IPS-NIHi7 (cell line): ENCODE measurements at regions not wholly inside any gene's neighbourhood (a gene's known extent, or its start where the extent isn't known, plus 50 kb on each side); places are given as distances from the start of the nearest gene placed in this dataset.

Source experiments
- DNase-seq: peaks from one replicate; pipeline ENCODE4 v3.0.0; 2012; ENCODE audit warnings: mixed read lengths; ENCODE audit errors: extremely low spot score

DNA sequence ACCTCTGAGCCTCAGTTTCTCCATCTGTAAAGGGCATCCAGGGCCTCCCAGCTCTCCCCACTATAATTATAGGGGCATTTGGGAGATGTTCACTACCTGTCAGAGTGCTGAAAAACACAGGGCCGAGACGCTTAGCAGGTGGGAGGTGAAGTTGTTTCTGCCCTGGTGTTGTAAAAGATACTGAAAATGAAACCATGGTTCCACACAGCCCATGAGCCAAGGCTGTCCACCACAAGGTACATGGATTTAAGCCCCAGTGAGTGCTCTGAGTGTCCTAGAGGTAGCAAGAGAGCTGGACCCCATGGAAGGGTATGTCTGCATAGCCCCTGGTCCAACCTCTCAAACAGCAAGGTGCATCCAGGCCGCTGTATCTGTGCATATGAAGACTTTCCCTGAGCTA lies 137.5 kb downstream of the C5orf15 start:
- DNase-seq: no peak

- DNase-seq: no peak
These were observed 138.1 kb downstream of the C5orf15 start for GRCh38 chr5:133830281-133830680.

GRCh38 chr5:133829786-133830185 lies 138.6 kb downstream of the C5orf15 start:
- DNase-seq: no peak

GRCh38 chr5:133828722-133829121 lies 139.7 kb downstream of the C5orf15 start:
- DNase-seq: no peak

DNA sequence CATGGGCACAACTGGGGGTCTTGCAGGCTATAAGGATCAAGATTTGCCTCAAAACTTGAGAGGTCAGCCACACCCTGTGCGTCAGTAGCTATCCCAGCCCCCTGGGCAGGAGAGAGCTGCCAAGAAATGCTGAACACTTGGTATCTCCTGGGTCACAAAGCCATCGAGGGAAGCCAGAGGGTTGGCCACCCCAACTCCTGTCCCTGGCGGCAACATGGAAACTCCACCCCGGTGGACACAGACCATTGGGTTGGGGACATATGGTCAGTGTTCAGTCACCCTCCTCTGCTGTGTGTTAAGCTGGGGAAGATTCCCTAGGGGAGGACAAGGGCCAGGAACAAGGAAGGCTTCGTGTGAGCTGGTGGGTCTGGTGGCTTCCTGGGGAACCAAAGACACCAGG lies 140.6 kb downstream of the C5orf15 start:
- DNase-seq: no peak

- DNase-seq: no peak
These were observed 141.4 kb downstream of the C5orf15 start for GRCh38 chr5:133827011-133827410.

DNA sequence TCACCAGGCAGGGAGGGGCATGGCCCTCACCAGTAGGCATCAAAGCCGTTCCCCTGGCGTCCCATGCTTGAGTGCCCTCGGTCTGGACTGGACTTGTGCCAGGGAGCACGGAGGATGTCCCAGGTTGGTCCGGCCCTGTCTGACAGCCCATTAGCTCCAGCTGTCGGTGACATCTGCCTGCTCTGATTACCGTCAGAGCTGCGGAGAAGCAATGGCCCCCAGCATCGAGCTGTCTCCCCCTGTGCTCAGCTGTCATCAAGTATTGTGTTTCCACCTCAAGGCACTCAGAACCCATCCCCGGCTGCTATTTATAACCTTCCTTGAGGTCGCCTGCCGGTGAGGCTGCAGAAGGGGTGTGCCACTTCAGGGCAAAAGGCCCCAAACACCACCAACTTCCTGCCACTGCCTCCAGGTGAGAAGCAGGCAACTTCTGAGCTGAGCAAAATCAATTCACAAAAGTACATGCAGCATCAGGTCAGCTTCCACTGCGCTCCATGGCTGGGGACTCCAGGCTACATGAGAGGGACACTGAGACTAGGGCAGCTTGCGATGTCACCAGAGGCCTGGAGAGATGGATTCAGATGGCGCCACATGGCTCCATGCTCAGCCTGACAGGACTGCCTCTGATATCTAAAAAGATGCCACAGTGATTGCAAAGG lies 142.7 kb downstream of the C5orf15 start:
- DNase-seq: no peak

GRCh38 chr5:133824661-133825254 lies 143.7 kb downstream of the C5orf15 start:
- no peak for DNase-seq

- no peak for DNase-seq
These were observed 146.5 kb downstream of the C5orf15 start for GRCh38 chr5:133821889-133822288.

DNA sequence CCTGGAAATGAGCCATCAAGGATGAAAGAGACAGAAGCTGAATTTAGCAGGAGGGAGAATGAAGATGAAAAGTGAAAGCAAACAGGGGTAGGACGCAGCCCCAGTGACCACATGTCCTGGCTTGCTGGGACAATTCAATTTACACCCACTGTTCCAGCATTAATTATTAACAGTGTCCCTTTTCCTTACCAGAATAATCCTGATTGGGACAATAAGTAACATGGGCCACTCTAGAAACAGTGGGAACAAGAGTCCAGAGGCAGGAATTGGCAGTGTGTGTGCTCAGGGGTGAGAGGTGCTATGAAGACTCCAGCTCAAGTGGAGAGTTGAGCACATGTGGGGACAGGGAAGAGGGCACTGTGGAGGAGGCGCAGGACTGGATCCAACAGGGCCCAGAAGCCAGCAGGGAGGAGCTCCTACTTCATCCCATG lies 147.1 kb downstream of the C5orf15 start:
- no peak for DNase-seq

DNA sequence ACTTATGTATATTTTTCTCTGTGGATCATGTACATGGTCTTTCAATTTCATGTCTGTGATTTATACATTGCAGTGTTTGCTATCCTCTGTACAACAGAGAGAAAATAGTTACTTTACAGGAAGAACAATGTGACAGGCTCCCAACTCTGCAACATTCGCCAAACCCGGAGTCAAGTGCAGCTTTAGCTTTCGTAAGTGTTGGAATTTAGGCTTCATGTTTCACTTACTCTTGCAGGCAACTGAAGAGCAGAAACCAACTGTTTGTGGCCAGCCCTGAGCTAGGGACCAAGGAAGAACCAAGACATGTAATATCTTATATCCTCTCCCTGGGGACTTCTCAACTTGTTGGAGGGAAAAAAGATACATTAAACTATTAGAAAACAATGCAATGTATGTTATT lies 147.9 kb downstream of the C5orf15 start:
- no peak for DNase-seq

DNA sequence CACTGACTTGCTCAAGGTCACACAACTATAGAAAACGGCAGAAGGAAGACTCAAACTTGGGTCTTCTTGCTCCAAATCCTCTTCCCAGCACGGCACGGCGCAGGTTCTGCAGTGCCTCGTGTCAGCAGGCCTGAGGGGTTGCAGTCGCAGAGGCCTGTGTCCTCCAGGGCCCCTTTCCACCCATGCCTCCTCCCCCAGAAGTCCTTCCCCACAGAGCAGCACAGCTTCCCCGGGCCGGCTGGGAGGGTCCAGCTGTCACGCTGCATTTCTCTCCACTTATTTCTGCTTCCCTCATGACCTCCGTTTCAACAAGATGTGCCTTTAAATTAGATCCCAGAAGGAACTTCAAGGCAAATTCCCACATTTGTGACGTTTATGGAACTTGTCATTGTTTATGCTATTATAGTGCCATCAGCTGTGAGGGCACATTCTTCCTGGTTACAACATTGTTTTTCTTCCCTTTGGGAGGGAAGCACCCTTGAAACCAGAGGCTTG lies 148.4 kb downstream of the C5orf15 start:
- DNase-seq: no peak

- DNase-seq: no peak
These were observed 149.4 kb downstream of the C5orf15 start for GRCh38 chr5:133818869-133819600.

GRCh38 chr5:133818031-133818431 lies 150.4 kb downstream of the C5orf15 start:
- no peak for DNase-seq

DNA sequence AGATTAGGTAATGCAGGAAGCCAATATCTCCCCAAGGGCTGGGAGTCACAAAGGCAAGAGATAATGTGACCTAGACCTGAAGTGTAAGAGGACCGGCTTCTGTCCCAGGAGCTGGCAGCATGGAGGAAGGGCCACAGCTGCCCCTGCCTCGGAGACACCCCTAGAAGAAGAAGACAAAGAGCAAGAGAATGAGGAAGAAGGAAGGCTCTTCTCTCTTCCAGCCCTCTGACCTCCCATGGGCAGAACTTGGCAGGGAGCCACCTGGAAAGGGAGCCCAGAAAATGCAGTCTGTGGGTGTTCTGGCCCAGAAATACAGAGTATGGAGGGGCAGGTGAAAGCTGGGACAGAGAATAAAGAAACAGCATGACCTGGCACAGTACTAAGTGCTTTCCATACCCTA lies 151.0 kb downstream of the C5orf15 start:
- no peak for DNase-seq

DNA sequence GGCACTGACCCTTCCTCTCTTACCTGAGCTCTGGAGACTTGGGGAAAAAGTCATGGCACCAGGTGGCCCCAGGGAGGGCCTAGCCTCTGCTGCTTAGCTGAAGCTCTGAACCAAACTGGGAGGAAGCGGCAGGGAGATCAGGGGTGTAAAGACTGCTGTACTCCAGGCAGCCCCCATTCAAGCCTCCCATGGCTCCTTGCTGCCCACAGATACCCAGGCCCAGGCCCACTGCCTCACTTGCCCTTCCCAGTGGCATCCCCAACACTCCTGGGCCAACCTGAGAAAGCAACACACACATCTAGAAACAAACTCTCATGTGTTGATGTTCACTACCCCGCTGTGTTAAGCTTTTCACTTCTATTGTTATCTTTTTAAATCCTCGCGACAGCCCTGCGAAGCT lies 151.6 kb downstream of the C5orf15 start:
- DNase-seq: no peak

GRCh38 chr5:133814152-133814551 lies 154.3 kb downstream of the C5orf15 start:
- DNase-seq: no peak

- no peak for DNase-seq
These were observed 157.3 kb downstream of the C5orf15 start for GRCh38 chr5:133811168-133811567.

GRCh38 chr5:133809801-133810200 lies 158.6 kb downstream of the C5orf15 start:
- no peak for DNase-seq

DNA sequence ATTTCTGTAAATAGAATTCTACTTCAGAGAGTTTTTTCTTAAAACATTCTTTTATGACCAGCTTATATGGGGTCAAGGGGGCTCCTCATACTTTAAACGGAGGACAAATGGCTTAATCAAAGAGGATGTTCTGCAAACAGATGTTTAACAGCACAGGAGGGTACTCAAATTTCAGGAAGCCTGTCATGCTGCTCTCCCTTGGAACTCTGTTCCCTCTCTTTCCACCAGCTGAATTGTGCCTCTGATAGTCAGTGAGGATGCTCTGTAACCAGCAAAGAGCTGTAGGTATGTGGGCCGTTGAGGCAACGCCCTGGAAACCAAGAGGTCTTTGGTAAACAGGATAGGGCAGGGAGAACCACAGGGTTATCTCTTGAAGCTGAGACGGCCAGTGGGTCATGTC lies 161.1 kb downstream of the C5orf15 start:
- no peak for DNase-seq

DNA sequence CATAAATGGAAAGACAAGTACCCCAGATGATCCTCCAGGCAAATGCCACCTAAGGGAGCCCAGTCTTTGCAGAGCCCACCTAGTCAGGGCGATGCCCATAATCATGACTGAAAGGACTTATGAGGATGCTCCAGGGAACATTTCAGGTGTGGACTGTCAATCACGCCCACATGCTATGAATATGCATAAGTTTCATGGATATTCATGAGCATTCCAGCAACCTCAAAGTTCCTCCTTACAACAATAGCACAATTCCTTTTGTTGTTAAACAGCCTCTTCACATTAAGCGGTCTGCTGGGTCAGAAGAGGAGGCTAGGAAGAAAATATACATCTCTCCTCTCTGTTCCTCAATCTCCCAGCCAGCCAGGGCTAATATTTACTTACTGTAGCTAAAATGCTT lies 161.6 kb downstream of the C5orf15 start:
- DNase-seq: no peak

- no peak for DNase-seq
These were observed 166.3 kb downstream of the C5orf15 start for GRCh38 chr5:133801955-133802751.
